Liver (tissue), 8 donors: ENCODE measurements at regions not wholly inside any gene's neighbourhood (a gene's known extent, or its start where the extent isn't known, plus 50 kb on each side); places are given as distances from the start of the nearest gene placed in this dataset.

Experiments used
- DNase-seq: peaks from one replicate; pipeline ENCODE4 v3.0.0-alpha.2; 2017; ENCODE audit warnings: low spot score
- H3K27ac ChIP-seq, 2 donors: one replicate each; pipeline ENCODE4 v1.7.0; 2013; ENCODE audit warnings: inconsistent platforms in 2 of 2, low read length in 2 of 2, control low read depth in 1 of 2, low read depth in 1 of 2, mild to moderate bottlenecking in 1 of 2
- H3K27me3 ChIP-seq, 4 donors: one replicate each; pipeline versions ENCODE4 v1.6.1 to v1.7.0; 2013; ENCODE audit warnings: low read length in 3 of 4, inconsistent platforms in 1 of 4, mild to moderate bottlenecking in 1 of 4, moderate library complexity in 1 of 4; ENCODE audit not compliant: control insufficient read depth in 4 of 4, insufficient read depth in 4 of 4
- H3K36me3 ChIP-seq, 4 donors: one replicate each; pipeline versions ENCODE4 v1.6.1 to v1.7.0; 2013; ENCODE audit warnings: low read length in 3 of 4, mild to moderate bottlenecking in 3 of 4, low read depth in 1 of 4, moderate library complexity in 1 of 4; ENCODE audit not compliant: control insufficient read depth in 4 of 4, insufficient read depth in 3 of 4
- H3K4me1 ChIP-seq, 4 donors: one replicate each; pipeline versions ENCODE4 v1.6.1 to v1.7.0; 2013; ENCODE audit warnings: low read length in 3 of 4, mild to moderate bottlenecking in 3 of 4, moderate library complexity in 1 of 4; ENCODE audit not compliant: control insufficient read depth in 4 of 4, insufficient read depth in 4 of 4
- H3K4me3 ChIP-seq, 3 donors: one replicate each; pipeline versions ENCODE4 v1.6.1 to v1.7.0; 2013; ENCODE audit warnings: low read length in 3 of 3, control low read depth in 1 of 3, low read depth in 1 of 3, mild to moderate bottlenecking in 1 of 3
- H3K9ac ChIP-seq, 2 donors: one replicate each; pipeline ENCODE4 v1.7.0; 2013; ENCODE audit warnings: low read length in 2 of 2, mild to moderate bottlenecking in 2 of 2, moderate library complexity in 2 of 2, control low read depth in 1 of 2, low read depth in 1 of 2
- H3K9me3 ChIP-seq, 4 donors: one replicate each; pipeline versions ENCODE4 v1.6.1 to v1.7.0; 2013; ENCODE audit warnings: low read length in 3 of 4; ENCODE audit not compliant: control insufficient read depth in 4 of 4
- ATF3 ChIP-seq: IDR thresholded peaks from 2 replicates; pipeline ENCODE4 v1.6.1; 2016; ENCODE audit warnings: antibody characterized with exemption
- CTCF ChIP-seq: fragments of 150-350 bp; IDR thresholded peaks from 2 replicates; pipeline ENCODE4 v1.5.1; 2017; ENCODE audit warnings: improper control_type of control experiment, low read depth, low read length; ENCODE audit not compliant: missing input control
- EGR1 ChIP-seq, 2 donors: IDR thresholded peaks; 2 replicates each; pipeline ENCODE4 v1.6.1; 2016 to 2018; ENCODE audit warnings: antibody characterized with exemption in 2 of 2, low read depth in 2 of 2
- FOXA1 ChIP-seq: IDR thresholded peaks from 2 replicates; pipeline ENCODE4 v1.6.1; 2016; ENCODE audit warnings: antibody characterized with exemption
- FOXA2 ChIP-seq: IDR thresholded peaks from 2 replicates; pipeline ENCODE4 v1.6.1; 2016; ENCODE audit warnings: antibody characterized with exemption
- GABPA ChIP-seq, 2 donors: IDR thresholded peaks in 1 of 2; conservative IDR thresholded peaks in 1 of 2; 2 replicates each; pipeline ENCODE4 v1.6.1; 2016; ENCODE audit warnings: antibody characterized with exemption in 2 of 2, mild to moderate bottlenecking in 1 of 2, moderate library complexity in 1 of 2
- HNF4A ChIP-seq, 2 donors: conservative IDR thresholded peaks; 2 replicates each; pipeline ENCODE4 v1.6.1; 2016; ENCODE audit warnings: antibody characterized with exemption in 2 of 2, mild to moderate bottlenecking in 2 of 2
- HNF4G ChIP-seq: IDR thresholded peaks from 2 replicates; pipeline ENCODE4 v1.6.1; 2016; ENCODE audit warnings: antibody characterized with exemption
- JUND ChIP-seq, 2 donors: IDR thresholded peaks; 2 replicates each; pipeline ENCODE4 v1.6.1; 2016; ENCODE audit warnings: antibody characterized with exemption in 2 of 2
- MAX ChIP-seq: IDR thresholded peaks from 2 replicates; pipeline ENCODE4 v1.6.1; 2016; ENCODE audit warnings: antibody characterized with exemption
- NR2F2 ChIP-seq: IDR thresholded peaks from 2 replicates; pipeline ENCODE4 v1.6.1; 2016; ENCODE audit warnings: antibody characterized with exemption
- RAD21 ChIP-seq, 2 donors: IDR thresholded peaks; 2 replicates each; pipeline ENCODE4 v1.6.1; 2016; ENCODE audit warnings: antibody characterized with exemption in 2 of 2, mild to moderate bottlenecking in 2 of 2
- REST ChIP-seq: IDR thresholded peaks from 2 replicates; pipeline ENCODE4 v1.6.1; 2016; ENCODE audit warnings: antibody characterized with exemption, mild to moderate bottlenecking
- RXRA ChIP-seq, 2 donors: IDR thresholded peaks; 2 replicates each; pipeline ENCODE4 v1.6.1; 2017 to 2018; ENCODE audit warnings: antibody characterized with exemption in 2 of 2, mild to moderate bottlenecking in 1 of 2
- SP1 ChIP-seq: IDR thresholded peaks from 2 replicates; pipeline ENCODE4 v1.6.1; 2018; ENCODE audit warnings: antibody characterized with exemption, mild to moderate bottlenecking
- TAF1 ChIP-seq: conservative IDR thresholded peaks from 2 replicates; pipeline ENCODE4 v1.6.1; 2016; ENCODE audit warnings: antibody characterized with exemption, mild to moderate bottlenecking
- YY1 ChIP-seq: IDR thresholded peaks from 2 replicates; pipeline ENCODE4 v1.6.1; 2016; ENCODE audit warnings: antibody characterized with exemption, mild to moderate bottlenecking
- ZBTB33 ChIP-seq: IDR thresholded peaks from 2 replicates; pipeline ENCODE4 v1.6.1; 2016; ENCODE audit warnings: antibody characterized with exemption
- WGBS: extraction: QIAGEN DNeasy Blood & Tissue Kit; methylation state at CpG from one replicate; pipeline ENCODE4 v1.1.7; 2013; 5-methylcytosine and 5-hydroxymethylcytosine counted together
- donor health status: healthy.
- donor health status: healthy.
- donor health status: healthy.
- donor health status: healthy.
- donor health status: healthy.

- no peaks in the 10 kb centered on the region for H3K9me3 ChIP-seq
- 35% methylated on average over 8 of the region's 8 CpGs for WGBS
- H3K36me3 ChIP-seq, result no peaks in the 10 kb centered on the region
- peaks cover 6 to 28% (median 18%) of the 10 kb centered on the region in 4 donors for H3K4me1 ChIP-seq
- no peaks in the 10 kb centered on the region for H3K27me3 ChIP-seq
- peak; percentile 8 for DNase-seq
- peak overlapping the region; percentile 21 to 65 for H3K9ac ChIP-seq
- no peak overlapping the region for H3K4me3 ChIP-seq
- H3K27ac ChIP-seq, result peak overlapping the region; percentile 89 to 98
- TF ChIP-seq GABPA (IDR thresholded peaks at IDR 0.05 in 1 of 2, conservative IDR thresholded peaks at IDR 0.05 in 1 of 2), result peak in 1 of 2 donors; percentile 12
- peak; percentile 56 for TF ChIP-seq ZBTB33
- TF ChIP-seq HNF4G, result no peak
- TF ChIP-seq TAF1, result no peak
- peak; percentile 67 for TF ChIP-seq FOXA2
- peak; percentile 60 to 64 for TF ChIP-seq RAD21 (IDR thresholded peaks at IDR 0.05)
- TF ChIP-seq MAX, result peak; percentile 87
- TF ChIP-seq JUND (IDR thresholded peaks at IDR 0.05), result peak in 1 of 2 donors; percentile 69
- TF ChIP-seq NR2F2, result no peak
- no peak for TF ChIP-seq CTCF
- TF ChIP-seq ATF3, result peak; percentile 18
- peak; percentile 78 for TF ChIP-seq REST
- peak; percentile 68 to 86 for TF ChIP-seq HNF4A (conservative IDR thresholded peaks at IDR 0.05)
- peak; percentile 31 for TF ChIP-seq FOXA1
- peak; percentile 80 for TF ChIP-seq SP1
- no peak for TF ChIP-seq EGR1 (IDR thresholded peaks at IDR 0.05; ENCODE audit: low read depth in 2 of 2)
- TF ChIP-seq RXRA (IDR thresholded peaks at IDR 0.05), result peak; percentile 82 to 95
- peak; percentile 74 for TF ChIP-seq YY1
These were observed 127.8 kb upstream of the SPACA7 start for GRCh38 chr13:112248406-112248760.
